A549 (cell line): ENCODE measurements at regions not wholly inside any gene's neighbourhood (a gene's known extent, or its start where the extent isn't known, plus 50 kb on each side); places are given as distances from the start of the nearest gene placed in this dataset.

Experiments
- PHF8 ChIP-seq: fragments of 200-600 bp; sonication (generic); IDR thresholded peaks from 2 replicates; pipeline ENCODE4 v1.6.1; 2016; ENCODE audit warnings: low read depth, mild to moderate bottlenecking, antibody characterized with exemption, moderate library complexity, borderline replicate concordance
- POLR2A ChIP-seq: IDR thresholded peaks from 2 replicates; pipeline ENCODE4 v1.6.1; 2012; ENCODE audit warnings: mild to moderate bottlenecking, low read length

- TF ChIP-seq POLR2A (no peak), PHF8 (no peak)
Observed at GRCh38 chr22:49648053-49648452, 179.6 kb downstream of the BRD1 start.
